HCT116 (cell line): ENCODE measurements at regions not wholly inside any gene's neighbourhood (a gene's known extent, or its start where the extent isn't known, plus 50 kb on each side); places are given as distances from the start of the nearest gene placed in this dataset.

Source experiments
- CTCF ChIP-seq, 3 experiments: fragments of 200-600 bp in 1 of 3; sonication (generic) in 1 of 3; IDR thresholded peaks in 2 of 3; conservative IDR thresholded peaks in 1 of 3; 2 replicates each; pipeline ENCODE4 v1.5.1; 2012 to 2017; ENCODE audit warnings: low read depth in 2 of 3, low read length in 2 of 3, antibody characterized with exemption in 1 of 3, borderline replicate concordance in 1 of 3, control low read depth in 1 of 3, mild to moderate bottlenecking in 1 of 3, mixed read lengths in 1 of 3, mixed run types in 1 of 3, moderate library complexity in 1 of 3; ENCODE audit not compliant: insufficient read depth in 1 of 3
- EZH2 ChIP-seq: fragments of 200-600 bp; sonication (generic); IDR thresholded peaks from 2 replicates; pipeline ENCODE4 v1.6.1; 2017; ENCODE audit warnings: antibody characterized with exemption, mixed run types
- JUND ChIP-seq: IDR thresholded peaks from 2 replicates; pipeline ENCODE4 v1.6.1; 2012
- POLR2A ChIP-seq: IDR thresholded peaks from 2 replicates; pipeline ENCODE4 v1.7.0; 2011; ENCODE audit warnings: borderline replicate concordance; ENCODE audit not compliant: insufficient read depth, insufficient read length; ENCODE audit errors: extremely low read depth
- POLR2AphosphoS5 ChIP-seq: IDR thresholded peaks from 2 replicates; pipeline ENCODE4 v1.6.1; 2011; ENCODE audit warnings: mild to moderate bottlenecking, low read depth, low read length, moderate library complexity
- SIN3A ChIP-seq: IDR thresholded peaks from 2 replicates; pipeline ENCODE4 v1.6.1; 2012; ENCODE audit warnings: low read depth
- SP1 ChIP-seq: IDR thresholded peaks from 2 replicates; pipeline ENCODE4 v1.6.1; 2012; ENCODE audit warnings: low read depth
- SRF ChIP-seq: IDR thresholded peaks from 2 replicates; pipeline ENCODE4 v1.6.1; 2012; ENCODE audit warnings: low read depth
- ZNF274 ChIP-seq: fragments of 200-500 bp; sonication (Bioruptor generic); IDR thresholded peaks from 2 replicates; pipeline ENCODE4 v1.6.1; 2014; ENCODE audit warnings: mild to moderate bottlenecking, low read depth, low read length, inconsistent platforms
- TF ChIP-seq, protein P1 (sequence below): IDR thresholded peaks from 2 replicates; pipeline ENCODE4 v1.6.1; 2012

- no peak for TF ChIP-seq POLR2A
- TF ChIP-seq CTCF (IDR thresholded peaks at IDR 0.05 in 2 of 3, conservative IDR thresholded peaks at IDR 0.05 in 1 of 3; ENCODE audit: borderline replicate concordance in 1 of 3, insufficient read depth in 1 of 3, low read depth in 2 of 3, low read length in 2 of 3): no peak
- TF ChIP-seq POLR2AphosphoS5: no peak
- TF ChIP-seq, protein P1, sequence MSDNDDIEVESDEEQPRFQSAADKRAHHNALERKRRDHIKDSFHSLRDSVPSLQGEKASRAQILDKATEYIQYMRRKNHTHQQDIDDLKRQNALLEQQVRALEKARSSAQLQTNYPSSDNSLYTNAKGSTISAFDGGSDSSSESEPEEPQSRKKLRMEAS: no peak
- no peak for TF ChIP-seq SRF
- no peak for TF ChIP-seq SIN3A
- no peak for TF ChIP-seq EZH2
- no peak for TF ChIP-seq SP1
- no peak for TF ChIP-seq JUND
- TF ChIP-seq ZNF274: no peak
Observed at GRCh38 chr10:16280595-16280994, 156.2 kb upstream of the PTER start.
